Panc1 (cell line): ENCODE measurements at regions not wholly inside any gene's neighbourhood (a gene's known extent, or its start where the extent isn't known, plus 50 kb on each side); places are given as distances from the start of the nearest gene placed in this dataset.
"Not testable (repeated sequence)": the region's sequence is repeated elsewhere in the genome, so short reads cannot be mapped to it uniquely, and the experiment has no call there.

ENCODE experiments used
- ATAC-seq: fragments of 200-7000 bp; cut with Tn5 transposase; 2 replicates; pipeline ENCODE4 v1.9.1; 2020; ENCODE audit warnings: mild to moderate bottlenecking, moderate library complexity
- BruUV-seq: library from RNA; stranded (reverse); fragments of 400-500 nt; replicated peaks from 2 replicates; lab custom pipeline; 2021; lab: Mats Ljungman, UMichigan
- CTCF ChIA-PET: fragments of 300-600 bp; sonication (Branson Sonifier 250); formaldehyde crosslinking; loops from one replicate; lab custom pipeline; 2022; ENCODE audit warnings: antibody characterized with exemption; lab: Charles Lee
- POLR2A ChIA-PET: fragments of 300-600 bp; sonication (Branson Sonifier 250); formaldehyde crosslinking; loops from one replicate; lab custom pipeline; 2022; ENCODE audit warnings: antibody characterized with exemption; lab: Charles Lee
- DNase-seq: peaks from one replicate; pipeline ENCODE4 v3.0.0-alpha.2; 2010; ENCODE audit warnings: low read depth, low spot score
- H3K27ac ChIP-seq: 2 replicates; pipeline ENCODE4 v1.5.1; 2011; ENCODE audit warnings: mild to moderate bottlenecking, low read length, inconsistent platforms
- H3K27me3 ChIP-seq: fragments of 200-500 bp; sonication (Bioruptor generic); 2 replicates; pipeline ENCODE4 v1.6.0; 2014; ENCODE audit warnings: low read length, inconsistent platforms; ENCODE audit not compliant: control insufficient read depth, insufficient read depth
- H3K36me3 ChIP-seq: fragments of 200-500 bp; sonication (Bioruptor generic); 2 replicates; pipeline ENCODE4 v1.5.1; 2014; ENCODE audit warnings: inconsistent platforms, mild to moderate bottlenecking, low read length, moderate library complexity; ENCODE audit not compliant: control insufficient read depth, insufficient read depth
- H3K4me1 ChIP-seq: 2 replicates; pipeline ENCODE4 v1.5.1; 2011; ENCODE audit warnings: inconsistent platforms, mild to moderate bottlenecking, low read length, moderate library complexity; ENCODE audit not compliant: control insufficient read depth, insufficient read depth
- H3K4me3 ChIP-seq, 2 experiments: 2 replicates each; pipeline ENCODE4 v1.5.1; 2011 to 2012; ENCODE audit warnings: low read depth in 2 of 2, low read length in 2 of 2, mild to moderate bottlenecking in 2 of 2, inconsistent platforms in 1 of 2, moderate library complexity in 1 of 2
- H3K9me3 ChIP-seq: fragments of 200-500 bp; sonication (Bioruptor generic); 2 replicates; pipeline ENCODE4 v1.5.1; 2014; ENCODE audit warnings: low read depth, mild to moderate bottlenecking, inconsistent platforms, low read length, moderate library complexity; ENCODE audit not compliant: control insufficient read depth, insufficient read depth
- CTCF ChIP-seq: fragments of 450-650 bp; IDR thresholded peaks from 2 replicates; pipeline ENCODE4 v1.5.1; 2017; ENCODE audit warnings: mild to moderate bottlenecking
- POLR2AphosphoS5 ChIP-seq: IDR thresholded peaks from 2 replicates; pipeline ENCODE4 v1.6.1; 2012; ENCODE audit warnings: mild to moderate bottlenecking, low read depth, low read length, moderate library complexity
- SIN3A ChIP-seq: IDR thresholded peaks from 2 replicates; pipeline ENCODE4 v1.6.1; 2012; ENCODE audit warnings: low read depth, mild to moderate bottlenecking, low read length, moderate library complexity, borderline replicate concordance; ENCODE audit not compliant: insufficient read depth
- TCF7L2 ChIP-seq: IDR thresholded peaks from 2 replicates; pipeline ENCODE4 v1.6.1; 2011; ENCODE audit warnings: mild to moderate bottlenecking, low read depth, low read length, inconsistent platforms
- in situ Hi-C: cut with HindIII; loops from 2 replicates; pipeline ENCODE4 v1.10.0; 2016; ENCODE audit warnings: low sequenced_read_pairs, low pct_unique_long_range_greater_than_20kb
- intact Hi-C: fragments of 100-400 bp; cut with micrococcal nuclease; formaldehyde crosslinking; loops from one replicate; pipeline ENCODE4 v1.10.0; 2022; ENCODE audit not compliant: unreplicated experiment
- TF ChIP-seq, protein P1 (sequence below), 2 experiments: IDR thresholded peaks; 2 replicates each; pipeline ENCODE4 v1.6.1; 2011 to 2012; ENCODE audit warnings: low read depth in 2 of 2, control low read depth in 1 of 2, low read length in 1 of 2, mild to moderate bottlenecking in 1 of 2, moderate library complexity in 1 of 2; ENCODE audit not compliant: insufficient read depth in 1 of 2

DNA sequence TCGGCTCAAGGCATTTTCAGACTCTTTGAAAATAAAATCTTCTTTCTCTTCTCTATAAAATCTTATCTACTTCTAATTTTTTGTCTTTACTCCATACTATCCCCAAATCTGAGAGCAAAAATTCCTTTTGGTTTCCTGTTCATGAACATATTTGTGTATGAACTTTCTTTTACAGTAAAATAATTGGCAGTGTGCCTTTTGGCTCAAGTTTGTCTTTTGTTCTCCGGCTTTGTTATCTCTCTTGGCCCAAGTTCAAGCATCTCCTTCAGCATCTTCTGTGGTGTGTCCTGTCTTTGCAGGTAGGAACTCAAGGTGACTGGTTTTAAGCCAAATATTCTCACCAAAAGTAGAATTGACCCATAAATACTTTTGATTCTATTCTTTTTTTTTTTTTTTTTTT, 276.6 kb upstream of the FAT1 start:
- Histone ChIP-seq H3K9me3 (no peaks in the 10 kb centered on the region), H3K4me3 (no peak overlapping the region), H3K27me3 (no peaks in the 10 kb centered on the region), H3K4me1 (no peaks in the 10 kb centered on the region), H3K36me3 (no peaks in the 10 kb centered on the region), H3K27ac (no peak overlapping the region)
- ChIA-PET CTCF (no interaction called here), POLR2A (no interaction called here)
- ATAC-seq (no peak), DNase-seq (no peak)
- in situ Hi-C loops (no loop called here), intact Hi-C loops (no loop called here)
- BruUV-seq = no TSS peak
- no peak for TF ChIP-seq CTCF
- no peak for TF ChIP-seq POLR2AphosphoS5
- TF ChIP-seq, protein P1, sequence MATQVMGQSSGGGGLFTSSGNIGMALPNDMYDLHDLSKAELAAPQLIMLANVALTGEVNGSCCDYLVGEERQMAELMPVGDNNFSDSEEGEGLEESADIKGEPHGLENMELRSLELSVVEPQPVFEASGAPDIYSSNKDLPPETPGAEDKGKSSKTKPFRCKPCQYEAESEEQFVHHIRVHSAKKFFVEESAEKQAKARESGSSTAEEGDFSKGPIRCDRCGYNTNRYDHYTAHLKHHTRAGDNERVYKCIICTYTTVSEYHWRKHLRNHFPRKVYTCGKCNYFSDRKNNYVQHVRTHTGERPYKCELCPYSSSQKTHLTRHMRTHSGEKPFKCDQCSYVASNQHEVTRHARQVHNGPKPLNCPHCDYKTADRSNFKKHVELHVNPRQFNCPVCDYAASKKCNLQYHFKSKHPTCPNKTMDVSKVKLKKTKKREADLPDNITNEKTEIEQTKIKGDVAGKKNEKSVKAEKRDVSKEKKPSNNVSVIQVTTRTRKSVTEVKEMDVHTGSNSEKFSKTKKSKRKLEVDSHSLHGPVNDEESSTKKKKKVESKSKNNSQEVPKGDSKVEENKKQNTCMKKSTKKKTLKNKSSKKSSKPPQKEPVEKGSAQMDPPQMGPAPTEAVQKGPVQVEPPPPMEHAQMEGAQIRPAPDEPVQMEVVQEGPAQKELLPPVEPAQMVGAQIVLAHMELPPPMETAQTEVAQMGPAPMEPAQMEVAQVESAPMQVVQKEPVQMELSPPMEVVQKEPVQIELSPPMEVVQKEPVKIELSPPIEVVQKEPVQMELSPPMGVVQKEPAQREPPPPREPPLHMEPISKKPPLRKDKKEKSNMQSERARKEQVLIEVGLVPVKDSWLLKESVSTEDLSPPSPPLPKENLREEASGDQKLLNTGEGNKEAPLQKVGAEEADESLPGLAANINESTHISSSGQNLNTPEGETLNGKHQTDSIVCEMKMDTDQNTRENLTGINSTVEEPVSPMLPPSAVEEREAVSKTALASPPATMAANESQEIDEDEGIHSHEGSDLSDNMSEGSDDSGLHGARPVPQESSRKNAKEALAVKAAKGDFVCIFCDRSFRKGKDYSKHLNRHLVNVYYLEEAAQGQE (IDR thresholded peaks at IDR 0.05; ENCODE audit: insufficient read depth in 1 of 2, low read depth in 2 of 2, low read length in 1 of 2) = no peak
- TF ChIP-seq TCF7L2 = no peak
- TF ChIP-seq SIN3A = no peak

DNA sequence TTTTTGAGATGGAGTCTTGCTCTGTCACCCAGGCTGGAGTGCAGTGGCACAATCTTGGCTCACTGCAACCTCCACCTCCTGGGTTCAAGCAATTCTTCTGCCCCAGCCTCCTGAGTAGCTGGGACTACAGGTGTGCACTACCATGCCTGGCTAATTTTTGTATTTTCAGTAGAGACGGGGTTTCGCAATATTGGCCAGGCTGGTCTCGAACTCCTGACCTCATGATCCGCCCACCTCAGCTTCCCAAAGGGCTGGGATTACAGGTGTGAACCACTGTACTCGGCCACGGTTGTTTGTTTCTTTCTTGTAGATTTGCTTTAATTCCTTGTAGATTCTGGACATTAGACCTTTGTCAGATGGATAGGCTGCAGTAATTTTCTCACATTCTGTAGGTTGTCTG, 278.5 kb upstream of the FAT1 start:
- H3K4me1 ChIP-seq, H3K9me3 ChIP-seq, BruUV-seq, H3K4me3 ChIP-seq, intact Hi-C loops, CTCF ChIA-PET, DNase-seq, H3K27ac ChIP-seq, ATAC-seq, H3K36me3 ChIP-seq, H3K27me3 ChIP-seq, POLR2A ChIA-PET, in situ Hi-C loops: not testable (repeated sequence)

GRCh38 chr4:187004628-187005027, 281.0 kb upstream of the FAT1 start:
- ATAC-seq (no peak), DNase-seq (no peak)
- ChIA-PET CTCF (interaction anchor here (0.6 kb wide), 1 partner anchor 198 kb away, joined by 4 read pairs; no protein-coding TSS in a partner anchor), POLR2A (no interaction called here)
- BruUV-seq = no TSS peak
- Histone ChIP-seq H3K27ac (no peak overlapping the region), H3K27me3 (no peaks in the 10 kb centered on the region), H3K4me1 (no peaks in the 10 kb centered on the region), H3K9me3 (no peaks in the 10 kb centered on the region), H3K4me3 (no peak overlapping the region), H3K36me3 (no peaks in the 10 kb centered on the region)
- in situ Hi-C loops = no loop called here
- TF ChIP-seq SIN3A (no peak), CTCF (no peak), POLR2AphosphoS5 (no peak), TCF7L2 (no peak)
- TF ChIP-seq, protein P1 (IDR thresholded peaks at IDR 0.05; ENCODE audit: insufficient read depth in 1 of 2, low read depth in 2 of 2, low read length in 1 of 2) = no peak
- intact Hi-C loops = no loop called here
